IMR-90 (cell line): ENCODE measurements at regions not wholly inside any gene's neighbourhood (a gene's known extent, or its start where the extent isn't known, plus 50 kb on each side); places are given as distances from the start of the nearest gene placed in this dataset.

ENCODE experiments used
- ATAC-seq: fragments of 200-7000 bp; cut with Tn5 transposase; 2 replicates; pipeline ENCODE4 v1.9.1; 2020; ENCODE audit warnings: low read depth, mild to moderate bottlenecking, moderate library complexity
- BruUV-seq: library from RNA; stranded (reverse); fragments of 400-500 nt; replicated peaks from 2 replicates; lab custom pipeline; 2021; lab: Mats Ljungman, UMichigan
- CTCF ChIA-PET: fragments of 300-600 bp; formaldehyde crosslinking; extraction: SDS; loops from one replicate; lab custom pipeline; 2021; ENCODE audit warnings: antibody characterized with exemption; lab: Yijun Ruan, JAX
- POLR2A ChIA-PET: fragments of 300-600 bp; sonication (Branson Sonifier 250); formaldehyde crosslinking; loops from one replicate; lab custom pipeline; 2022; ENCODE audit warnings: antibody characterized with exemption; ENCODE audit not compliant: unreplicated experiment; lab: Charles Lee
- DNase-seq: peaks from one replicate; pipeline ENCODE4 v3.0.0; 2013
- H2AFZ ChIP-seq: replicated peaks from 2 replicates; pipeline ENCODE3; 2013; ENCODE audit warnings: low read length, mild to moderate bottlenecking; ENCODE audit not compliant: poor library complexity
- H2AK5ac ChIP-seq: 2 replicates; pipeline ENCODE4 v1.6.1; 2013; ENCODE audit warnings: low read depth, low read length, inconsistent platforms
- H2AK9ac ChIP-seq: replicated peaks from 2 replicates; pipeline ENCODE3; 2013; ENCODE audit warnings: mild to moderate bottlenecking, low read depth, low read length, moderate library complexity; ENCODE audit not compliant: poor library complexity
- H2BK120ac ChIP-seq: 2 replicates; pipeline ENCODE4 v1.6.1; 2013; ENCODE audit warnings: low read depth, low read length, inconsistent platforms
- H2BK15ac ChIP-seq: 3 replicates; pipeline ENCODE4 v1.6.1; 2013; ENCODE audit warnings: low read depth, low read length, inconsistent platforms
- H2BK20ac ChIP-seq: 2 replicates; pipeline ENCODE4 v1.6.1; 2013; ENCODE audit warnings: low read depth, mild to moderate bottlenecking, inconsistent platforms, low read length, moderate library complexity
- H2BK5ac ChIP-seq: 2 replicates; pipeline ENCODE4 v1.6.1; 2013; ENCODE audit warnings: mild to moderate bottlenecking, low read depth, low read length, inconsistent platforms; ENCODE audit not compliant: poor library complexity, severe bottlenecking
- H3K14ac ChIP-seq: replicated peaks from 2 replicates; pipeline ENCODE4 v1.6.1; 2013; ENCODE audit warnings: low read depth, low read length, inconsistent platforms
- H3K18ac ChIP-seq: 2 replicates; pipeline ENCODE4 v1.6.1; 2013; ENCODE audit warnings: low read depth, low read length, control low read depth
- H3K23ac ChIP-seq: 2 replicates; pipeline ENCODE4 v1.6.1; 2013; ENCODE audit warnings: low read depth, low read length, inconsistent platforms
- H3K27ac ChIP-seq: 2 replicates; pipeline ENCODE4 v1.5.1; 2013; ENCODE audit warnings: mild to moderate bottlenecking, control low read depth, low read length; ENCODE audit not compliant: insufficient read depth
- H3K27me3 ChIP-seq: 2 replicates; pipeline ENCODE4 v1.6.1; 2013; ENCODE audit warnings: low read length; ENCODE audit not compliant: control insufficient read depth, insufficient read depth
- H3K36me3 ChIP-seq: 2 replicates; pipeline ENCODE4 v1.6.1; 2013; ENCODE audit warnings: low read length, mixed read lengths; ENCODE audit not compliant: control insufficient read depth, insufficient read depth
- H3K4ac ChIP-seq: 2 replicates; pipeline ENCODE4 v1.6.1; 2013; ENCODE audit warnings: low read depth, low read length, inconsistent platforms
- H3K4me1 ChIP-seq: 2 replicates; pipeline ENCODE4 v1.6.1; 2013; ENCODE audit warnings: low read length, mixed read lengths; ENCODE audit not compliant: control insufficient read depth, insufficient read depth
- H3K4me2 ChIP-seq: 2 replicates; pipeline ENCODE4 v1.6.1; 2013; ENCODE audit warnings: low read depth, mild to moderate bottlenecking, control low read depth, low read length, moderate library complexity
- H3K4me3 ChIP-seq: 2 replicates; pipeline ENCODE4 v1.5.1; 2013; ENCODE audit warnings: low read depth, mild to moderate bottlenecking, control low read depth, low read length, moderate library complexity; ENCODE audit not compliant: insufficient read depth
- H3K56ac ChIP-seq: 2 replicates; pipeline ENCODE4 v1.6.1; 2013; ENCODE audit warnings: low read length, inconsistent platforms; ENCODE audit not compliant: insufficient read depth; ENCODE audit errors: extremely low read depth
- H3K79me1 ChIP-seq, 2 experiments: 2 replicates each; pipeline ENCODE4 v1.6.1; 2013; ENCODE audit warnings: low read length in 2 of 2, inconsistent platforms in 1 of 2, low read depth in 1 of 2
- H3K9ac ChIP-seq: 2 replicates; pipeline ENCODE4 v1.6.1; 2013; ENCODE audit warnings: low read depth, low read length, control low read depth
- H3K9me1 ChIP-seq: 2 replicates; pipeline ENCODE4 v1.6.1; 2013; ENCODE audit warnings: low read length, inconsistent platforms; ENCODE audit not compliant: insufficient read depth
- H3K9me3 ChIP-seq: 2 replicates; pipeline ENCODE4 v1.6.1; 2013; ENCODE audit warnings: low read length; ENCODE audit not compliant: control insufficient read depth, insufficient read depth
- H4K20me1 ChIP-seq: 2 replicates; pipeline ENCODE4 v1.6.1; 2013; ENCODE audit warnings: low read length, inconsistent platforms; ENCODE audit not compliant: insufficient read depth
- H4K5ac ChIP-seq: 2 replicates; pipeline ENCODE4 v1.6.1; 2013; ENCODE audit warnings: mild to moderate bottlenecking, low read depth, low read length, control low read depth
- H4K8ac ChIP-seq, 2 experiments: 2 replicates each; pipeline ENCODE4 v1.6.1; 2013; ENCODE audit warnings: low read depth in 2 of 2, low read length in 2 of 2, control low read depth in 1 of 2, inconsistent platforms in 1 of 2
- H4K91ac ChIP-seq: 2 replicates; pipeline ENCODE4 v1.6.1; 2013; ENCODE audit warnings: low read depth, low read length, inconsistent platforms; ENCODE audit not compliant: insufficient read depth
- BHLHE40 ChIP-seq: fragments of 150-350 bp; IDR thresholded peaks from 2 replicates; pipeline ENCODE4 v1.6.1; 2016; ENCODE audit warnings: mild to moderate bottlenecking, low read depth, low read length
- CEBPB ChIP-seq: IDR thresholded peaks from 2 replicates; pipeline ENCODE4 v1.6.1; 2012; ENCODE audit warnings: low read depth, low read length, improper control_type of control experiment
- CHD1 ChIP-seq: IDR thresholded peaks from 2 replicates; pipeline ENCODE4 v1.6.1; 2012; ENCODE audit warnings: low read depth, low read length, improper control_type of control experiment
- FOS ChIP-seq: fragments of 150-350 bp; IDR thresholded peaks from 2 replicates; pipeline ENCODE4 v1.6.1; 2016; ENCODE audit warnings: low read depth, low read length
- MAFK ChIP-seq: IDR thresholded peaks from 2 replicates; pipeline ENCODE4 v1.6.1; 2012; ENCODE audit warnings: low read depth, low read length, improper control_type of control experiment
- MAZ ChIP-seq: IDR thresholded peaks from 2 replicates; pipeline ENCODE4 v1.6.1; 2012; ENCODE audit warnings: low read depth, mild to moderate bottlenecking, low read length, improper control_type of control experiment, moderate library complexity, borderline replicate concordance
- MXI1 ChIP-seq: IDR thresholded peaks from 2 replicates; pipeline ENCODE4 v1.6.1; 2012; ENCODE audit warnings: low read depth, mild to moderate bottlenecking, low read length, moderate library complexity, borderline replicate concordance
- NFE2L2 ChIP-seq: fragments of 150-350 bp; IDR thresholded peaks from 2 replicates; pipeline ENCODE4 v1.6.1; 2016; ENCODE audit warnings: low read depth, mild to moderate bottlenecking, low read length
- POLR2A ChIP-seq: IDR thresholded peaks from 2 replicates; pipeline ENCODE4 v1.6.1; 2012; ENCODE audit warnings: mild to moderate bottlenecking, low read depth, low read length
- RAD21 ChIP-seq: IDR thresholded peaks from 2 replicates; pipeline ENCODE4 v1.6.1; 2012; ENCODE audit warnings: low read length, improper control_type of control experiment
- RCOR1 ChIP-seq: IDR thresholded peaks from 2 replicates; pipeline ENCODE4 v1.6.1; 2012; ENCODE audit warnings: mild to moderate bottlenecking, low read length, improper control_type of control experiment; ENCODE audit not compliant: insufficient replicate concordance
- SMC3 ChIP-seq: fragments of 150-350 bp; IDR thresholded peaks from 2 replicates; pipeline ENCODE4 v1.6.1; 2016; ENCODE audit warnings: low read depth, mild to moderate bottlenecking, antibody characterized with exemption, low read length, moderate library complexity
- WGBS, 2 experiments: methylation state at CpG; one replicate each; pipeline versions ENCODE4 v1.1.5 to v1.1.7; 2013; ENCODE audit warnings: missing lambda C conversion rate in 2 of 2; ENCODE audit not compliant: insufficient read length in 1 of 2; ENCODE audit errors: extremely low coverage in 2 of 2; 5-methylcytosine and 5-hydroxymethylcytosine counted together
- dilution Hi-C: fragments of 300-500 bp; cut with HindIII; formaldehyde crosslinking; loops from one replicate; pipeline ENCODE4 v1.14.3; 2018; ENCODE audit warnings: low sequenced_read_pairs; ENCODE audit not compliant: unreplicated experiment
- in situ Hi-C: fragments of 300-500 bp; cut with MboI; formaldehyde crosslinking; loops from 3 replicates; pipeline ENCODE4 v1.14.3; 2019; ENCODE audit warnings: low sequenced_read_pairs, inconsistent platforms, mixed read lengths
- intact Hi-C: fragments of 100-400 bp; cut with micrococcal nuclease; formaldehyde crosslinking; loops from 2 replicates; pipeline ENCODE4 v1.10.0; 2022
- TF ChIP-seq, protein P1 (sequence below): conservative IDR thresholded peaks from 2 replicates; pipeline ENCODE4 v1.5.1; 2012; ENCODE audit warnings: mild to moderate bottlenecking, low read depth, low read length, improper control_type of control experiment
- TF ChIP-seq, protein P2 (sequence below): fragments of 150-350 bp; IDR thresholded peaks from 2 replicates; pipeline ENCODE4 v1.6.1; 2016; ENCODE audit warnings: low read depth, mild to moderate bottlenecking, low read length, moderate library complexity, borderline replicate concordance

DNA sequence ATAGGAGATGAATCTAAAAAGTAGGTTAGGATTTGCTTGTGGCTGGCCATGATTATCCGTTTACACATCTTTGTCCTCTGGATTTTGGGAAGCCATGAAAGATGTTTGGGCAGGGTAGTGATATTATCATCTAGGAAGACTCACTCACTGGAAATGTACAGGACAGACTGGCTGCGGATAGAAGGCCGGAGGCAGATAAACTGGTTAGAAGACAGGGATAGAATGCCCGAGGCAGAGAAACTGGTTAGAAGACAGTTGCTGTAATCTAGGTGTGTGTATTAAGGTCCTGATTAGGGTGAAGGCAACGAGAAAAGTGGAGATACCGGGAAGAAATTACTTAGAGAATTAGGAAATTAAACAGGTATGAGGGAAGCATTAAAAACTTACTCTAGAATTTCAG lies 68.8 kb downstream of the SPRY1 start:
- no peak overlapping the region for H4K5ac ChIP-seq
- H3K36me3 ChIP-seq = no peaks in the 10 kb centered on the region
- H3K9ac ChIP-seq = no peak overlapping the region
- no TSS peak for BruUV-seq
- no peak overlapping the region for H2BK120ac ChIP-seq
- DNase-seq (no peak), ATAC-seq (no peak)
- no peak overlapping the region for H3K23ac ChIP-seq
- no peaks in the 10 kb centered on the region for H3K4me1 ChIP-seq
- H3K4ac ChIP-seq = no peak overlapping the region
- no peak overlapping the region for H2AK5ac ChIP-seq
- H4K91ac ChIP-seq = no peak overlapping the region
- H2AFZ ChIP-seq = no peak overlapping the region
- H4K8ac ChIP-seq = no peak overlapping the region
- ChIA-PET CTCF (no interaction called here), POLR2A (no interaction called here)
- H3K79me1 ChIP-seq = no peaks in the 10 kb centered on the region
- H3K9me1 ChIP-seq = no peaks in the 10 kb centered on the region
- no peak overlapping the region for H2BK20ac ChIP-seq
- intact Hi-C loops (no loop called here), in situ Hi-C loops (no loop called here), dilution Hi-C loops (no loop called here)
- no peak overlapping the region for H3K4me2 ChIP-seq
- no peaks in the 10 kb centered on the region for H3K27me3 ChIP-seq
- no peaks in the 10 kb centered on the region for H4K20me1 ChIP-seq
- H3K18ac ChIP-seq = no peak overlapping the region
- no peak overlapping the region for H3K27ac ChIP-seq
- no peak overlapping the region for H3K4me3 ChIP-seq
- TF ChIP-seq FOS (no peak), CHD1 (no peak), SMC3 (no peak), BHLHE40 (no peak), POLR2A (no peak), NFE2L2 (no peak), MAFK (no peak), MXI1 (no peak), CEBPB (no peak), RCOR1 (no peak), MAZ (no peak), RAD21 (no peak)
- TF ChIP-seq, protein P1, sequence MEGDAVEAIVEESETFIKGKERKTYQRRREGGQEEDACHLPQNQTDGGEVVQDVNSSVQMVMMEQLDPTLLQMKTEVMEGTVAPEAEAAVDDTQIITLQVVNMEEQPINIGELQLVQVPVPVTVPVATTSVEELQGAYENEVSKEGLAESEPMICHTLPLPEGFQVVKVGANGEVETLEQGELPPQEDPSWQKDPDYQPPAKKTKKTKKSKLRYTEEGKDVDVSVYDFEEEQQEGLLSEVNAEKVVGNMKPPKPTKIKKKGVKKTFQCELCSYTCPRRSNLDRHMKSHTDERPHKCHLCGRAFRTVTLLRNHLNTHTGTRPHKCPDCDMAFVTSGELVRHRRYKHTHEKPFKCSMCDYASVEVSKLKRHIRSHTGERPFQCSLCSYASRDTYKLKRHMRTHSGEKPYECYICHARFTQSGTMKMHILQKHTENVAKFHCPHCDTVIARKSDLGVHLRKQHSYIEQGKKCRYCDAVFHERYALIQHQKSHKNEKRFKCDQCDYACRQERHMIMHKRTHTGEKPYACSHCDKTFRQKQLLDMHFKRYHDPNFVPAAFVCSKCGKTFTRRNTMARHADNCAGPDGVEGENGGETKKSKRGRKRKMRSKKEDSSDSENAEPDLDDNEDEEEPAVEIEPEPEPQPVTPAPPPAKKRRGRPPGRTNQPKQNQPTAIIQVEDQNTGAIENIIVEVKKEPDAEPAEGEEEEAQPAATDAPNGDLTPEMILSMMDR = no peak
- TF ChIP-seq, protein P2, sequence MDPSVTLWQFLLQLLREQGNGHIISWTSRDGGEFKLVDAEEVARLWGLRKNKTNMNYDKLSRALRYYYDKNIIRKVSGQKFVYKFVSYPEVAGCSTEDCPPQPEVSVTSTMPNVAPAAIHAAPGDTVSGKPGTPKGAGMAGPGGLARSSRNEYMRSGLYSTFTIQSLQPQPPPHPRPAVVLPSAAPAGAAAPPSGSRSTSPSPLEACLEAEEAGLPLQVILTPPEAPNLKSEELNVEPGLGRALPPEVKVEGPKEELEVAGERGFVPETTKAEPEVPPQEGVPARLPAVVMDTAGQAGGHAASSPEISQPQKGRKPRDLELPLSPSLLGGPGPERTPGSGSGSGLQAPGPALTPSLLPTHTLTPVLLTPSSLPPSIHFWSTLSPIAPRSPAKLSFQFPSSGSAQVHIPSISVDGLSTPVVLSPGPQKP = no peak
- H2AK9ac ChIP-seq = no peak overlapping the region
- no peak overlapping the region; the same call in 1 of the 2 replicates for H3K56ac ChIP-seq
- H2BK5ac ChIP-seq = no peak overlapping the region
- 93% methylated on average over 2 of the region's 6 CpGs; no CpG with 5 or more reads in 1 of the 2 experiments for WGBS, 2 experiments
- no peaks in the 10 kb centered on the region for H3K9me3 ChIP-seq
- H3K14ac ChIP-seq = no peak overlapping the region
- no peak overlapping the region for H2BK15ac ChIP-seq
